NCI-H2107 treated with DMSO at 0.1 percent for 48 hours (cell line): ENCODE measurements at regions not wholly inside any gene's neighbourhood (a gene's known extent, or its start where the extent isn't known, plus 50 kb on each side); places are given as distances from the start of the nearest gene placed in this dataset.

Experiments used
- DNase-seq: peaks from one replicate; lab custom pipeline; 2025; ENCODE audit not compliant: unreplicated experiment; lab: John Stamatoyannopoulos, UW

- no peak for DNase-seq
Measured at GRCh38 chr1:36644556-36644955, 161.8 kb upstream of the CSF3R start.

- DNase-seq: no peak
Measured at GRCh38 chr1:36643371-36644270, 160.9 kb upstream of the CSF3R start.

GRCh38 chr1:36642802-36643201, 160.1 kb upstream of the CSF3R start:
- no peak for DNase-seq

- DNase-seq: no peak
Measured at GRCh38 chr1:36641776-36642175, 159.1 kb upstream of the CSF3R start.

DNA sequence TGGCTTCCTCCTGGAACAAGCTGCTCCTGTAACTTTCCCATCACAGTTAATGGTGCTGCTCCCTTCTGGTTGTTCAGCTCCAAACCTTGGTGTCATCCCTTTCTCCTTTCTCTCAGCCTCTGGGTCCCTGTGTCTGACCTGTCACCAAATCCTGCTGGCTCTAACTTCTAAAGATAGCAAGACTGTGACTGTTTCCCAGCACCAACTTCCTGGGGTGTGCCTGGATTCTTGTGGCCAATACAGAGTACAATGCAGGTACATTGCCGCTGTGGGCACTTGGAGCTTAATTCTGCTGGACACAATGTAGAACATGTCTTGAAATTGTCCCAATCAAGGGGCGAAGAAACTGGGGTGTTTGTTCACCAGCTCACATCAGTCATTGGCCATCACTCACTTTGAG, 156.7 kb upstream of the CSF3R start:
- DNase-seq: no peak

DNA sequence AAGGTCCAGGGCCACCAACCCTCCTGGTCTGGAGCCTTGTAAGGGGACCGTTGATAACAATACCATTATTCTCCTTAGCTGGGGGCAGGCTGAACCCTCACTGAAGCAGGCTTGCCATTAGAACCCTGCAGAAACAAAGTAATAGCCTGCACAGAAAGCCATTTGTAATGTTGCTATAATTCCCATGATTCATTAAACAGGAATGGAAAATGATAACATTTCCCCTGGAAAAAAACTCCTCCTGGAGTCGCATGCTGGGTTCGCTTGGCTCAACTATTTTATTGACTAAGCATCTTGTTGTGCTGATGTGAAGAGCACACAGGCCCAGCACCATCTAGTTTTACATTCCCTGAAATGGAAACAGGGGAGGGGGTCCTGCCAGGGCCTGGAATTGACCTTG, 155.6 kb upstream of the CSF3R start:
- DNase-seq: no peak

DNA sequence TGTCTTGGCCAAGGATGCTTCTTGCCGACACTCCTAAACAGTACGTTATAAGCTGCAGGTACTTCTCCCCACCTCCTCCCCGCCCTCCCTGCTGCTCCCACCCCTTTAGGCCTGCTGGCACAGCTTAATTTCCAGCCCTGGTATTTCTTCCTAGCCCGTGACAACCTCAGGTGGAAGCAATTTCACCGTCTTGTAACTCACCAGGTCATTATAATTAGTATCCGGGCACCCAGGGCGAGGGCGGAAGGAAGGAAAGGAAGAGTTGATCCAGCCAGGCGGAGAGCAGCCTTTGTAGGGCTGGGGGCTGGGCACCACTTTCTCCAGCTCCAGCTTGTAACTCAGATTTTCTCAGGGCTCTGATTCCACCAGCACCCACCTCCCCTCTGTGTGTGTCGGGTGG, 153.5 kb upstream of the CSF3R start:
- no peak for DNase-seq

DNA sequence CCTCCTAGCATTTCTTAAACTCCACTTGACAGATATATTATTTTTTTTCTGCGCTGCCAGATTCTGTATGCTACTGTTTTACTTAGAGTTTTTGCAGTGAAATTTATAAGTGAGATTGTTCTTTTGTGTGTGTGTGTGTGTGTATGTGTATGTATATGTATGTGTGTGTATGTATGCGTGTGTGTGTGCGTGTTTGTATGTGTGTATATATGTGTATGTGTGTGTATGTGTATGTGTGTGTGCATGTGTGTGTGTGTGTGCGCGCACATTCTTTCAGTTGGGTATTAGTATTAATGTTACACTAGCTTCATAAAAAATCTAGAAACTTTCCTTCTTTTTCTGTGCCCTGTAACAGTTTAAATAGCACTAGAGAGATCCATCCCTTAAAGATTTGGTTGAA, 152.6 kb upstream of the CSF3R start:
- DNase-seq: no peak

DNA sequence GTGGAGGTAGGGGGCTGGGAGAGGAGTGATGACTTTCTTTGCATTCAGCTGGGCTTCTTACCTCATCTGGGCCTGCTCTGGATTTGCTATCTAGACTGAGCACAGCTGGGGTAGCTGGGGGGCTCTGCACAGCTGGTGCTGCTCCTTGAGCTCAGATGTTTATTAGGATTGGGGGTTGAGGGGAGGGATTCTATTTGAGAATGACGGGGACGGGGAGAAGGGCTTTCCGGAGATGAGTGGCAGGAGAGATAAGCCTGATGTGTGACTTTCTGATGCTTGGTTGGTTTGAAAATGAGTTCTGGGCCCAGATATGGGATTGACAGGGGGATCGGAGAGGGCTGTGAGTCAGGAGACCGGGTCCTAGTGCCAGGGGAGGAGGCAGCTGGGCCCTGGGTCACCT, 146.1 kb upstream of the CSF3R start:
- no peak for DNase-seq

DNA sequence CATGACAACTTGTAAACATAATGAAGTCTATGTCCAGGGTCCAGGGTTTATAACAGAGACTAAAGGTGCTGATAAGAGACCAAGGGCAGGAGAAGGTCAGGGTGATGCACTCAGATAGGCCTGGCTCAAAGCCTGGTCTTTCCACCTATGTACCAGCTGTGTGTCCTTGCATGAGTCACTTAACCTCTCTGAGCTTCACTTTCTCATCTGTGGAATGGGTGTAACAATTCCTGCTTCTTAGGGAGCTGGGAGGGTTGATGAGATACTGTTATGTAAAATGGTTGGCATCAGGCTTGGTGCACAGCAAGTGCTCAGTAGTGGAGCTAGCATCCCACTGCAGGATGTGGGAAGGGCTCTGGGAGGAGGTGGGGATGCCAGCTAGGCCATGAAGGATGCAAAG, 143.7 kb upstream of the CSF3R start:
- DNase-seq: no peak

DNA sequence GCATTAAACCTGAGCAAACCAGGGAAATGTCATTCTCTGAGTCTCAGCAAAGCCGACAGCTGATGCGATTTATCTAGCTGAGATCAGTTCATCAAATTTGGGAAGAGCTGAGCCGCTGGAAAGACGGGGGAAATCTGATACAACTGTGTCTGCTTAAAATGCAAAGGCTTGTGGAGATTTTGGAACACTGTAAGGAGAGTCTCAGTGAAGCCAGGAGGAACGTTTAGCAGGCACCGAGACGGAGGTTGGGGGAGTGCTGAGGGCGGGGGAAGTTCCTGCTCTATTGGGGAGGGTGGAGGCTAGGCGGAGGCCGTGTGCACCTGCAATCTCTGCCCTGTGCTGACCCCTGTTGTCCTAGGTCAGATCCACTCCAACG, 143.2 kb upstream of the CSF3R start:
- DNase-seq: no peak

- DNase-seq: no peak
Measured at GRCh38 chr1:36625253-36625934, 142.7 kb upstream of the CSF3R start.

DNA sequence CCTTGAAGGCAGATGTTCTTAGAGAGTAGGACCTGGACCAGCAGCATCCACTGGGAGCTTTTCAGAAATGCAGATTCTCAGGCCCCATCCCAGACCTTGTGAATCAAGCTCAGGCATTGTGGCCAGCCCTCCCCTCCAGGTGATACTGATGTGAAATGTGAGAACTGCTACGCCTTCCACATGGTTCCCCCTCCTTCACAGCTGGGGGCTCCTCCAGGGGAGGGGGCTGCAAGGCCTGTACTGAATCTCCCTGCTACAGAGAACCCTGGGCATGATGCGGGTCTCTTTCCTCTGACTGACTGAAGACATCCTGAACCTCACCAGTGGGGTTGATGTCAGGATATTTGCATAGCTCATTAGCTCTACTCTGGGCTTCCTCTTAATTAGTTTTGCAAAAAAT, 141.8 kb upstream of the CSF3R start:
- no peak for DNase-seq

- no peak for DNase-seq
Measured at GRCh38 chr1:36622741-36623648, 140.3 kb upstream of the CSF3R start.

GRCh38 chr1:36621531-36621930, 138.8 kb upstream of the CSF3R start:
- no peak for DNase-seq

- DNase-seq: no peak
Measured at GRCh38 chr1:36620142-36620541, 137.4 kb upstream of the CSF3R start.

DNA sequence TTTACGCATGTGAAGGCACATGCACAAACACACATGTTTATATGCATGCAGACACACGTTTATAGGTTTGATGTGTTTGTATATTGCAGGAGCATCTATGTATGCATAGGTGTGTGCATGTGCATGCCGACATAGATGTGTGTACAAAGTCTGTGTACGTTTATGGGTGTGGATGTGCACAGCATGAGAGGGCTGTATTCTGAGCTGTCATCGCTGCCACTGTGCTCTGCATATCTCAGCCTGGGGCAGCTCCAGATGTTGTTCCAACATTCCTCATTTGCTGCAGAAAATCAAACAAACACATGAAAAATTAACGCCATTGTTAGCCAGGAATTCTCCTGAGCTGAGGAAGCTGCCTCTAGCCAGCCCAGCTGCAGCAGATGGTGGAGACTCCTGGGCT, 132.3 kb upstream of the CSF3R start:
- DNase-seq: no peak

- DNase-seq: no peak
Measured at GRCh38 chr1:36614571-36614970, 131.9 kb upstream of the CSF3R start.

GRCh38 chr1:36613721-36614120, 131.0 kb upstream of the CSF3R start:
- no peak for DNase-seq

GRCh38 chr1:36612881-36613280, 130.2 kb upstream of the CSF3R start:
- DNase-seq: no peak

DNA sequence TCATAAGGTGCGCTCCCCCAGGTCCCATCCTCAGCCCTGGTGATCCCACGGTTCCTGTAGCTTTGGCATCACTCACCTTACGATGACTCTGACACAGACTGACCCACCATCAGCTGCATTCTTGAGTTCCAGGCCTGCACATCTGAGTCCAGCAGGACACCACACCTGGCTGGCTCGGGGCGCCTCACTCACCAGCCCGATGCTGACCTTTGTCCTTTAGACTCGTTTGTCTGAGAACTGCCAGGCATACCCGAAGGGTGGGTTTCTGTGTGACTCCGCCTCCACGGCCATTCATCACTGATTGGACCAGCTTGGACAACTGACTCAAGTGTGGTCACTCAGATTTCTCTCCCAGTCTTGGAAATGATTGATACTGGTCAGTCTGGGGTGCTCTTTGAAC, 129.4 kb upstream of the CSF3R start:
- DNase-seq: no peak
